ENCODE measurements at regions not wholly inside any gene's neighbourhood (a gene's known extent, or its start where the extent isn't known, plus 50 kb on each side); places are given as distances from the start of the nearest gene placed in this dataset.
"Not testable (repeated sequence)": the region's sequence is repeated elsewhere in the genome, so short reads cannot be mapped to it uniquely, and the experiment has no call there.

GRCh38 chr16:86718118-86718517 is 139.8 kb downstream of the FOXL1 start:
- no peak for DNase-seq

DNA sequence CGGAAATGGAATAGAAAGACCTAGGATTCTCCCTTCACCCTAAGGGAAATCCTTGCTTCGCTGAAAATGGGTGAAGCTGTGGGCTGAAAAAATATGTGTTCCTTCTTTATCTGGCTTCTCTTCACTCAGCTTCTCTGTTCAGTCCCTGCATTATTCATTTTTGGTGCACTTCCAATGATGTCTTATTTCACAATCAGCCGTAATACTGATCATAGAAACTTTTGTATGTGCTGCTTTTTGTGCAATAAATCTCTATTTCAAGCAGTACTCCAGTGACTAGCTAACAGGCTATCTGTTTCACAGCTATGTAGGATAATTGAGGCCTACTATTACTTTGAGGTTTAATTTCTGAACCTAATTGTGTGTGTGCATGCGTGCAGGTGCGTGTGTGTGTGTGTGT is 144.6 kb downstream of the FOXL1 start:
- DNase-seq, result no peak

DNA sequence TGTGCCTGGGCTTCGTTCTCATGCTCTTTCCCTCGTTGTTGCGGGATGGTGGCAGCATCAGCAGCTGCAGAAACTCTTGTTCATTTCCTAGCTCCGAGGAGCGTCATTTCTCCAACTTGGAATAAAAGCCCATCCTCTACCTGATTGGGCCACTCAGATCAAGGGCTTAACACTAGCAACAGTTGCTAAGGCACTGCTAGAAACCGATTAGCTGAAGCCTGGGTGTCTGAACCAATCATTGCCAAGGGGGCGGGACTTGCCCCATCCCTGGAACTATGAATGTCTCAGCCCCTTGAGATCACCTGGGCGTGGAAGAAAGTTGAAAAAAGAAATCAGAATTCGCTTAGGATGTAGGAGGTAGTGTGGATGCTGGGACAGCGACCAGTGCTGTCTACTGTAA is 145.3 kb downstream of the FOXL1 start:
- DNase-seq, result no peak

GRCh38 chr16:86725401-86725800 is 147.1 kb downstream of the FOXL1 start:
- DNase-seq, result no peak

GRCh38 chr16:86726340-86726739 is 148.0 kb downstream of the FOXL1 start:
- DNase-seq, result no peak

GRCh38 chr16:86727131-86727530 is 148.8 kb downstream of the FOXL1 start:
- no peak for DNase-seq

- no peak for DNase-seq
Measured at GRCh38 chr16:86727632-86728031, 149.3 kb downstream of the FOXL1 start.

DNA sequence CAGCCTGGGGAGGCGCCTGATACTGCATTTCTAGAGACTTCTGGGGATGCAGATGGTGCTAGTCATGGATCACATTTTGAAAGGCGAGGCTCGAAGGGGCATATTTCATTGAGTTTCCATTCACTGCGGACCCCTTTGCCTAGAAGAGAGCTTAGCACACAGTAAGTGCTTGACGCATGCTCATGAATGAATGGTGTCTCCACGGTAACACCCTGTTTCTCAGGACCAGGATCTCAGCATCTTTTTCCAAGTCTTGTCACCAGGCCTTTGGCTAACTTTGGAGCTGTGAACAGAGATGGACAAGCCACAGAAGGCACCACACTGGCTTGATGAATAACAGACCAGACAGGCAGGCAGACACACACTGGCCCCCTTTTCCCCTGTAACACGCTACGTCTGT is 151.3 kb downstream of the FOXL1 start:
- DNase-seq, result no peak

DNA sequence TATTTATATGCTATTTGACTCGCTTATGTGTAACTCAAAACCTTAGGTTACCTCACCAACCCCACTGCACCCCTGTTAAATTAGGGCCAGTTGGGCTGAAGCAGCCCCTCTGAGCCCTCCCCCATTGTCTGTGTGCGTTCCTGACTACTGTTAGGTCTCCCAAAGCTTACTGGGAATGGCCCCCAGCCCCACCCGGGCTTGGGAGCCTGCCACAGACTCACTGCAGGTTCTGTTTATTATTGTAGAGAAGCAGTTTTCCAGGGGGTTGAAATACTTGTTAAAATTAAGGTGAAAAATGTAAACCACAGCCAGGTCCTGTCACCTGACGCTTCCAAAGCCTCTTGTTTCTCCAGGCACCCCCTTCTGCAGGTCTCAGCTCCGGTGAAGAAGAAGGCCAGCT is 151.7 kb downstream of the FOXL1 start:
- no peak for DNase-seq

- DNase-seq, result no peak
Measured at GRCh38 chr16:86730597-86730996, 152.2 kb downstream of the FOXL1 start.

DNA sequence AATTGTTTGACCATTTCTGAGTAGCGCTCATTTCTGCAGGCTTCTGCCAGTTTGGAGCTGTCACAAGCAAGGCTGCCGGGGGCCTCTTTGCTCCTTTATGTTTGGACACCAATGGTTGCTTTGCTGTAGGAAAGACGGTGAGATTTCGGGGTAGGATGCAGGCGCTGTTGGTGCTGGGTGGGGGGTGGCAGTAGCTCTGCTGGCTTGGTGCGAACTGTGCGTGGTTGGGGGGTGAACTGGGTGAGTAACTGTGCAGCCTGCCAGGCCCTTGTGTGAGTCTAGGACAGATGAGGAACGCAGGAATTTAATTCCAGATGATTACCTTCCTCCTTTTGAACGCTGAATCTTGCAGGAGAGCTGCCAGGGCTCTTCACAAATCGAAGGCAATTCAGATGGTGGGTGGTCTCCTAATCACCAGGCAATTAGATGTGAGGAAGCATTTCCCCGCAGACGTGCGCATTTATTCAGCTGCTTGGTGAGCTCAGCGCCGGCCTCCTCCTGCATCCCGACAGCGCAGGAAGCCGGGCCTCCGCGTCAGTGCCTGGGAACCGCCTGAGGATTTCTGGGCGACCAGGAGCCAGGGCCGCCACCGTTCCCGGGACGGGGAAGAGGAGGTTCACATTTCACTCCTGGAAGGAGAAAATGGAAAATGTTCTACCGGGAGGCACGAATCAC is 154.4 kb downstream of the FOXL1 start:
- no peak for DNase-seq

- DNase-seq, result no peak
Measured at GRCh38 chr16:86733546-86734254, 155.4 kb downstream of the FOXL1 start.

DNA sequence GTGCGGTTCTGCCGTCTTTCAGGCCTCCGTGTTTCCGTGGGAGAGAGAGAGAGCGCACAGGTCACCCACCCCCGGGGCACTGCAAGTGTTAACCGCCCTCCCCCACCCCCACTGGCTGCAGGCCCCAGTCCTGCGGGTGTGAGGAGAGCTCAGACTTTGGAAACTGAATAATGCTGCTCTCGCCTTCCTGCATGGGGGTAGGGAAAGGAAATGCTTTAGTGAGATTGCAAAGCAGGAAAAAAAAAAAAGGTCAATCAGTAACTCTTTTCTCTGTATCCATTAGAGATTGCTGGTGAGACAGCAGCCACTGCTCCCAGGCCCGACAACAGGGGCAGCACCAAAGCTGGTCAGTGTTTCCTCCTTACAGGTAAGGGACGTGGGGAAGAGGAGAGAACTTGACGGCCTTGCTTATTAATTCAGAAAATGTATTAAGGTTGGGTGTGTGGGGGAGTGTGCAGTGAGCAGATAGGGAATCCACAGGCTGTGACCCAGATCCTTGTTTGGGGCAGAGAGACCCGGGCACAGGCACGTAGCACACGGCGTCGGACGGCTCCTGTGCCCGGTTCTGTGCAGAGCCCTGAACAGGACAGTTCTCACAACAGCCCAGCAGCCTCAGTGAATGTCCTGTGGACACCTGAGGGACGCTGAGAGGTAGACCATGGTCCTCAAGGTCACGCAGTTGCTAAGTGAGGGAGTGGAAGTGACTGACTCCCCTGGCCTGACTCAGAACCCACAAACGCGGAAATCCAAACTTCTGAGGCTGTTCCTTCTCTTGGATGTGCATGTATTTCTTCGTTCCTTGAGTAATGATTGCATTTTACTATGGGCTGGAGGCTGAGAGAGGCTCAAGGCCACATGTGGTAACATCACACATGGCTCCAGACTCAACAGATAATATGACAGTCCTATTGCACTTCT is 156.5 kb downstream of the FOXL1 start:
- DNase-seq, result no peak

GRCh38 chr16:86735727-86736126 is 157.4 kb downstream of the FOXL1 start:
- no peak for DNase-seq

- no peak for DNase-seq
Measured at GRCh38 chr16:86736502-86736901, 158.2 kb downstream of the FOXL1 start.

GRCh38 chr16:86737083-86737482 is 158.7 kb downstream of the FOXL1 start:
- DNase-seq, result no peak

DNA sequence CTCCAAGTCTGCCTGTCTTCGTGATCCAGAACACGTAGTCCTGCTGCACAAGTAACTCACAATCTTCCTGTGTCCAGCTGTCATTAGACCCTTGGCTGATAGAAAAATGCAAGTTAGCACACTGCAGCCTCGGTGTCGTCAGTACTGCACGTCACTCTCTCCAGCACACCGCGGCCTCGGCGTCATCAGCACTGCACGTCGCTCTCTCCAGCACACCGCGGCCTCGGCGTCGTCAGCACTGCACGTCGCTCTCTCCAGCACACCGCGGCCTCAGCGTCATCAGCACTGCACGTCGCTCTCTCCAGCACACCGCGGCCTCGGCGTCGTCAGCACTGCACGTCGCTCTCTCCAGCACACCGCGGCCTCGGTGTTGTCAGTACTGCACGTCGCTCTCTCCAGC is 160.0 kb downstream of the FOXL1 start:
- DNase-seq, result not testable (repeated sequence)

GRCh38 chr16:86739178-86739577 is 160.8 kb downstream of the FOXL1 start:
- DNase-seq, result no peak

DNA sequence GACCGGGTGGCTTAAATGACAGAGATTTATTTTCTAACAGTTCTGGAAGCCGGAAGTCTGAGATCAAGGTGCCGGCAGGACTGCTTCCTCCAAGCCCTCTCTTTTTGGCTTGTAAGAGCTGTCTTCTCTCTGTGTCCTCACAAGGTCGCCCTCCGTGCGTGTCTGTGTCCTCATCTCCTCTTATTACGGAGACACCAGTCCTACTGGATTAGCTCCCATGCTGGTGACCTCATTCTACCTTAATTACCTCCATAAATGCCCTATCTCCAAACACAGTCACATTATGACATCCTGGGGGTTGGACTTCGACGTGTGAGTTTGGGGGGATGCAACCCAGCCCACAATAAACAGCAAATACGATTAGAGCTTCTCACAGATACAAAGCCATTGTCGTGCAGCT is 161.5 kb downstream of the FOXL1 start:
- no peak for DNase-seq

DNA sequence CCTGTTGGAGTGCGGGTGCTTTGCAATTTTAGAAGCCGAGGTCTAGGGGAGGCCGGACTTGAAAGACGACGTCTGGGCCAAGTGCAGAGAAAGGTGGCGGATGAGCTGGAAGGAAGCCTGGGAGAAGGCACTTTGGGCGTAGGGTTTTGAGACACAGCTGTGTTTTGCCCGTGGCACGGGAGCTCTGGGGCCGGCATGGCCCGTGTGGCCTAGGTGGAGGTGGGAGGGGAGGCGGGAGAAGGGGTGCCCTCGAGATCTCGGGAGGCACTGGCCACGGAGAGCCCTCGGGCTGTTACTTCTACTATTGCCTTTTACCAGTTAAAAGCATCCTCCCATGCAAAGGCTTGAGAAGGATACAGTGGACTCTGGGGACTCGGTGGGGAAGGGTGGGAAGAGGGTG is 161.9 kb downstream of the FOXL1 start:
- DNase-seq, result no peak

- no peak for DNase-seq
Measured at GRCh38 chr16:86740906-86741799, 162.8 kb downstream of the FOXL1 start.

GRCh38 chr16:86747761-86748160 is 169.4 kb downstream of the FOXL1 start:
- no peak for DNase-seq

DNA sequence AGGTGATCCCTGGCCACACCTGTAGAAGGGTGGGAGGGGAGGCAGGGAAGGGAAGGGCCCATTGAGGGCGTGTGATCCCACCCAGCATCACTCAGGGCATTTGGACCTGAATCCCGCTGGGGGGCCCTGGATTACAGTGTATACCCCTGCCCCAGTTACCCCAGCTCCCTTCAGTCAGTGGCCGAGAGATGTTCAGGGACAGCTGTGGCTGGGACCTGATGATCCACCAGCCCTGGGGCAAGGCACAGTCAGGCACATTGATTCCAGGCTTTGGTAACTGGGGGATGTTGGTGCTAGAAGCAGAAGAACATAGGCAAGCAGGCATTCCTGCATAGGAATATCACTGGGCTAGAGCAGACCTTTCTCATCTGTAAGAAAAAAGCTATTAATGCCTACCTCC is 170.3 kb downstream of the FOXL1 start:
- no peak for DNase-seq

Data from hematopoietic multipotent progenitor cell treated with erythropoietin and hydrocortisone succinate and interleukin-3 and kit ligand, for 8 days (in vitro differentiated cells).